Karpas-422 (cell line): ENCODE measurements at regions not wholly inside any gene's neighbourhood (a gene's known extent, or its start where the extent isn't known, plus 50 kb on each side); places are given as distances from the start of the nearest gene placed in this dataset.
"Not testable (repeated sequence)": the region's sequence is repeated elsewhere in the genome, so short reads cannot be mapped to it uniquely, and the experiment has no call there.

Experiments used
- DNase-seq: peaks from one replicate; pipeline ENCODE4 v3.0.0-alpha.2; 2015
- H2AFZ ChIP-seq: fragments of 200-600 bp; sonication (generic); 2 replicates; pipeline ENCODE4 v1.6.1; 2014; ENCODE audit warnings: antibody characterized with exemption, low read length, mixed read lengths
- H3K27ac ChIP-seq: fragments of 200-600 bp; sonication (generic); 2 replicates; pipeline ENCODE4 v1.5.1; 2014; ENCODE audit warnings: mild to moderate bottlenecking, low read length, moderate library complexity
- H3K27me3 ChIP-seq: fragments of 200-600 bp; sonication (generic); 2 replicates; pipeline ENCODE4 v1.6.1; 2014; ENCODE audit warnings: low read length, mixed read lengths
- H3K36me3 ChIP-seq: fragments of 200-600 bp; sonication (generic); 2 replicates; pipeline ENCODE4 v1.6.1; 2014; ENCODE audit warnings: low read length, mixed read lengths; ENCODE audit not compliant: insufficient read depth
- H3K4me1 ChIP-seq: fragments of 200-600 bp; sonication (generic); 2 replicates; pipeline ENCODE4 v1.6.1; 2014; ENCODE audit warnings: mild to moderate bottlenecking, low read length, mixed read lengths
- H3K4me2 ChIP-seq: fragments of 200-600 bp; sonication (generic); 2 replicates; pipeline ENCODE4 v1.6.1; 2014; ENCODE audit warnings: low read length, low read depth, mild to moderate bottlenecking; ENCODE audit not compliant: poor library complexity, severe bottlenecking
- H3K4me3 ChIP-seq: fragments of 200-600 bp; sonication (generic); 2 replicates; pipeline ENCODE4 v1.5.1; 2014; ENCODE audit warnings: mild to moderate bottlenecking, antibody characterized with exemption, low read length, mixed read lengths
- H3K79me2 ChIP-seq: fragments of 200-600 bp; sonication (generic); 2 replicates; pipeline ENCODE4 v1.6.1; 2014; ENCODE audit warnings: mild to moderate bottlenecking, low read length, mixed read lengths
- H3K9ac ChIP-seq: fragments of 200-600 bp; sonication (generic); 2 replicates; pipeline ENCODE4 v1.6.0; 2014; ENCODE audit warnings: low read length
- H3K9me2 ChIP-seq: fragments of 200-600 bp; sonication (generic), shearing (Covaris generic); replicated peaks from 2 replicates; pipeline ENCODE4 v1.6.0; 2014; ENCODE audit warnings: mild to moderate bottlenecking, low read length, moderate library complexity; ENCODE audit not compliant: insufficient read depth
- H3K9me3 ChIP-seq: fragments of 300-700, 200-600 bp; sonication (generic); 2 replicates; pipeline ENCODE4 v1.6.1; 2014; ENCODE audit warnings: low read length, mixed read lengths
- H4K20me1 ChIP-seq: fragments of 200-600 bp; sonication (generic); 2 replicates; pipeline ENCODE4 v1.6.1; 2014; ENCODE audit warnings: mild to moderate bottlenecking, antibody characterized with exemption, low read length, low read depth; ENCODE audit not compliant: insufficient read depth

DNA sequence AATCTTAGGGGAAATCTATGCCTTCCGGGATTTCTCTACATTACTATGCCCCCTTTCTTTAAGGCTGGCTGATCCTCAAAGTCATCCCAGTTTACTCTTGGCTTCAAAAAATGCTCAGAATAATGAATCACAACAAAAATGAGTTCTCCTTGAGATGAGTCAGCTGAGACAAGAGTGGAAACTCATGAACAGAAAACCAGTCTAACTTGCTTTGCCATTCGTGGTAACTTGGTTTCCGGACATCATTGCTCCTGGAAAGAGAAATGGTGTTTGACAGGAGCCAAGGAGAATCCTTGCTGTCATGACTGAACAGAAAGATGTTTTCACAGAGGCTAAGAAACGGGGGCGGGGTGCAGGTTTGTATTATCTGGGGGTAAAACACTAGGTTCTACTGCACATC is 435.6 kb upstream of the DYNLRB2 start:
- no peaks in the 10 kb centered on the region for H3K36me3 ChIP-seq
- H3K9ac ChIP-seq: no peak overlapping the region
- no peaks in the 10 kb centered on the region for H3K27me3 ChIP-seq
- no peaks in the 10 kb centered on the region for H4K20me1 ChIP-seq
- DNase-seq: no peak
- no peaks in the 10 kb centered on the region for H3K79me2 ChIP-seq
- H3K27ac ChIP-seq: no peak overlapping the region
- H3K4me1 ChIP-seq: no peaks in the 10 kb centered on the region
- no peak overlapping the region for H3K4me2 ChIP-seq
- no peak overlapping the region for H2AFZ ChIP-seq
- H3K9me3 ChIP-seq: no peaks in the 10 kb centered on the region
- no peaks in the 10 kb centered on the region for H3K9me2 ChIP-seq
- no peak overlapping the region for H3K4me3 ChIP-seq

DNA sequence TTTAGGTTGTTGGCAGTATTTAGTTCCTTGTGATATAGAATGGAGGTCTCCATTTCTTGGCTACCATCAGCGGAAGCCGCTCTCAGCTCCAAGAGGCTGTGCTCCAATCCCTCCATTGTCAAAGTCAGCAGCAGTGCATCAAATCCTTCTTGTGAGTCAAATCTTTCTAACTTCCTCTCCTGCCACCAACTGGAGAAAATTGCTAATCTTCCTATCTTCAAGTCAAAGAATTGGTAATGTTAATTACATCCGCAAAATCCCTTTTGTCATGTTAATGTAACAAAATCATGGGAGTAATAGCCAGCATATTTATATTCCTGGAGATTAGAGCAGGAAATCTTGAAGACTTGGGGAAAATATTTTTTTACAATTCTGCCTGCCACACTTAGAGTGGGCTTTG is 436.4 kb upstream of the DYNLRB2 start:
- no peaks in the 10 kb centered on the region for H3K36me3 ChIP-seq
- no peaks in the 10 kb centered on the region for H4K20me1 ChIP-seq
- no peak overlapping the region for H3K9ac ChIP-seq
- H3K9me3 ChIP-seq: no peaks in the 10 kb centered on the region
- H3K79me2 ChIP-seq: no peaks in the 10 kb centered on the region
- no peak overlapping the region for H3K27ac ChIP-seq
- H3K4me2 ChIP-seq: no peak overlapping the region
- no peaks in the 10 kb centered on the region for H3K27me3 ChIP-seq
- H2AFZ ChIP-seq: no peak overlapping the region
- no peaks in the 10 kb centered on the region for H3K9me2 ChIP-seq
- H3K4me1 ChIP-seq: no peaks in the 10 kb centered on the region
- no peak overlapping the region for H3K4me3 ChIP-seq
- DNase-seq: no peak

DNA sequence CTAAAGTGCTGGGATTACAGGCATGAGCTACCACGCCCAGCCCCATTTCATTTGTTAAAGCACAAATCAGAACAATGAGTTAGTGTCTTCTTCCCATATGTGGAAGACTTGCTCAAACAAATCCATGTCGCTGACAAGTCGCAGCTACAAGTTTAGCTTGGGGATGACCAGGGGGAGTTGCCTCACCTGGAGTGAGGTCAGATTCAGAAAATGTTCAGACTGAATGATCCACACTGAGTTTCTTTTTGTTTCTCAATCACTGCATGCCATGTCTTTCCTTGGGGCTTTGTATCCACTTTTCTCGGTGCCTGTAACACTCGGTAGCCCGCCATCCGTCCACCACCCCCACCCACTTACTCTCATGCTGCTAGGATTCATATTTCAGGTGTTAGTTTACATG is 437.3 kb upstream of the DYNLRB2 start:
- H3K36me3 ChIP-seq: no peaks in the 10 kb centered on the region
- H3K27me3 ChIP-seq: no peaks in the 10 kb centered on the region
- no peaks in the 10 kb centered on the region for H3K4me1 ChIP-seq
- no peak overlapping the region for H3K4me2 ChIP-seq
- H3K9me3 ChIP-seq: peaks cover 4% of the 10 kb centered on the region; the same call in 1 of the 2 replicates
- no peak overlapping the region for H3K4me3 ChIP-seq
- H3K79me2 ChIP-seq: no peaks in the 10 kb centered on the region
- H3K27ac ChIP-seq: no peak overlapping the region
- no peaks in the 10 kb centered on the region for H4K20me1 ChIP-seq
- DNase-seq: no peak
- no peak overlapping the region for H2AFZ ChIP-seq
- H3K9me2 ChIP-seq: no peaks in the 10 kb centered on the region
- no peak overlapping the region for H3K9ac ChIP-seq

DNA sequence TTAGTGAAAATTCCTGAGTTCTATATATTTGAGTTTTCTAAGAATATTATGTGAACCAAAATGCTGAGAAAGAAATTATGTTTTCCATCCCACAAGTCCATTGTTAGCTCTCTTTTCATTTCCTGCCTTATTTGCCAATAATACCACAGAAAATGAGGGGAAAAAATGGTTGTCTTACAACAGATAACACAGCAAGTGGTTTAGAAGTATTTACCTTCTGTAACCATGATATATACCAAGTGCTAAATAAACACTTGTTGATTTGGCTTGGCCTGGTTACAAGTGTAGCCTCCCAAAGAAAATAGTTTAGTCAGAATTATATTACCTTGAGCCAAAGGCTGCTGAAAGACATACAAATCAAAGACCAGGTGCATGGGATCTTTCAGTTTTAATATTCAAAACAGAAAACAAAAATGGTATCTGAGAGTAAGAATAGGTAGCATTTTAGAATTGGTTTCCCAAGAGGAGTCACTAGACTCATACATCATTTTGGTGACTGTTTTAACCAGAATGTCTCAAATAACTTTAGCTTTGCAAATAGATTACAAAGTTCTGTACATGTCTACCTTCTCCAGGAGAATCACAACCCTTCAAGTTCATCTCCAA is 439.8 kb upstream of the DYNLRB2 start:
- Histone ChIP-seq H3K4me2 (no peak overlapping the region), H3K27me3 (no peaks in the 10 kb centered on the region), H3K4me3 (no peak overlapping the region), H3K27ac (no peak overlapping the region), H4K20me1 (no peaks in the 10 kb centered on the region), H3K9ac (no peak overlapping the region), H3K4me1 (no peaks in the 10 kb centered on the region), H3K36me3 (no peaks in the 10 kb centered on the region), H3K9me2 (no peaks in the 10 kb centered on the region), H2AFZ (no peak overlapping the region), H3K9me3 (peaks cover 4% of the 10 kb centered on the region; the same call in 1 of the 2 replicates), H3K79me2 (no peaks in the 10 kb centered on the region)
- no peak for DNase-seq

DNA sequence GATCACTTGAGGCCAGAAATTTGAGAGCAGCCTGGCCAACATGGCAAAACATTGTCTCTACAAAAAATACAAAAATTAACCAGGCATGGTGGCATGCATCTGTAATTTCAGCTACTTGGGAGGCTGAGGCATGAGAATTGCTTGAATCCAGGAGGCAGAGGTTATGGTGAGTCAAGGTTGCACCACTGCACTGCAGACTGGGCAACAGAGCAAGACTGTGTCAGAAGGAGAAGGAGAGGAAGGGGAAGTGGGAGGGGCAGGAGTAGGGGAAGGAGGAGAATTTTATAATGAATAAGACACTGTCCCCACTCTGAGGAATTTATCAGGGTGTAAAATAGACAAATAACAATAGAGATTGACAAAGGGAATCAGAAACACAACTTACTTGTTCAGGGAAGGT is 440.6 kb upstream of the DYNLRB2 start:
- H3K4me3 ChIP-seq: no peak overlapping the region
- no peak overlapping the region for H3K4me2 ChIP-seq
- H3K9ac ChIP-seq: no peak overlapping the region
- no peaks in the 10 kb centered on the region for H3K27me3 ChIP-seq
- peaks cover 4% of the 10 kb centered on the region; the same call in 1 of the 2 replicates for H3K9me3 ChIP-seq
- no peaks in the 10 kb centered on the region for H3K4me1 ChIP-seq
- no peak overlapping the region for H3K27ac ChIP-seq
- no peaks in the 10 kb centered on the region for H3K9me2 ChIP-seq
- no peaks in the 10 kb centered on the region for H3K79me2 ChIP-seq
- H3K36me3 ChIP-seq: no peaks in the 10 kb centered on the region
- no peaks in the 10 kb centered on the region for H4K20me1 ChIP-seq
- H2AFZ ChIP-seq: no peak overlapping the region
- DNase-seq: no peak

DNA sequence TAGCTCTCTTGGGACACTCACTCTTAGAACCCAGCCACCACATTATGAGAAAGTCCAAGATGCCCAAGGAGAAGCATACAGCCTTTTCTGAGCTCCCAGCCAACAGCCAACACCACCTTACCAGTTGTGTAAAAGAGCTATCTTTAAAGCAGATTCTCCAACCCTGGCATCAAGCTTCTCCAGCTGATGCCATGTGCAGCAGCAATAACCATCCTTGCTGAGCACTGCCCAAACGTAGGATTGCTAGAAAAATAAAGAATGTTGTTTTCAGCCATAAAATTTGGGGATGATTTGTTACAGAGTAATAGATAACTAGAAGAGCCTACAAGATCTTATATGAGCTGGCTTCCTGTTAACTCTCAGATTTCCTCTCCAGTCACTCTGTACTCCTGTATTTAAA is 443.7 kb upstream of the DYNLRB2 start:
- H3K9me3 ChIP-seq: peaks cover 4% of the 10 kb centered on the region; the same call in 1 of the 2 replicates
- no peaks in the 10 kb centered on the region for H3K4me1 ChIP-seq
- no peaks in the 10 kb centered on the region for H3K9me2 ChIP-seq
- no peaks in the 10 kb centered on the region for H3K36me3 ChIP-seq
- no peak for DNase-seq
- no peaks in the 10 kb centered on the region for H3K27me3 ChIP-seq
- no peak overlapping the region for H2AFZ ChIP-seq
- no peaks in the 10 kb centered on the region for H3K79me2 ChIP-seq
- no peak overlapping the region for H3K4me3 ChIP-seq
- H3K9ac ChIP-seq: no peak overlapping the region
- H4K20me1 ChIP-seq: no peaks in the 10 kb centered on the region
- no peak overlapping the region for H3K4me2 ChIP-seq
- no peak overlapping the region for H3K27ac ChIP-seq

DNA sequence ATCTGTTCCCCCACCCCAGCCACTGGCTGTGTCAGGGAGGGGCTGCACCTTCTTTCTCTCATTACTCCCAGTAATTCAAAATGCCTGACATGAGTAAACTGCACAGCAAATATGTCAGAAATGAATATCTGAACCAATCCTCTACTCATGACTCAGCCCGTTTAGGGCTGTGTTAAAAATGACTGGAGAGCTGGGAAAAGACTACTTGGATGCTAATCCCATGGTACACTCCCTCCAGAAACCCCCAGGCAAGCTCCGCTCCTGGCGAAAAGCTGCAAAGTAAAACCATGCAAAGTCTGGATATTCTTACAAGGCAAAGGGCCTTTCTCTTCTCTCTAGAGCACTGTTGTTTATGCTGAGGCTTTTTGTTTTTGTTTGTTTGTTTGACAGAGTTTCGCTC is 448.1 kb upstream of the DYNLRB2 start:
- no peaks in the 10 kb centered on the region for H3K9me2 ChIP-seq
- H3K27ac ChIP-seq: no peak overlapping the region
- H2AFZ ChIP-seq: no peak overlapping the region
- no peaks in the 10 kb centered on the region for H3K27me3 ChIP-seq
- H4K20me1 ChIP-seq: no peaks in the 10 kb centered on the region
- no peak for DNase-seq
- H3K79me2 ChIP-seq: no peaks in the 10 kb centered on the region
- H3K9ac ChIP-seq: no peak overlapping the region
- no peak overlapping the region for H3K4me3 ChIP-seq
- H3K4me2 ChIP-seq: no peak overlapping the region
- no peaks in the 10 kb centered on the region for H3K9me3 ChIP-seq
- H3K4me1 ChIP-seq: no peaks in the 10 kb centered on the region
- H3K36me3 ChIP-seq: no peaks in the 10 kb centered on the region

DNA sequence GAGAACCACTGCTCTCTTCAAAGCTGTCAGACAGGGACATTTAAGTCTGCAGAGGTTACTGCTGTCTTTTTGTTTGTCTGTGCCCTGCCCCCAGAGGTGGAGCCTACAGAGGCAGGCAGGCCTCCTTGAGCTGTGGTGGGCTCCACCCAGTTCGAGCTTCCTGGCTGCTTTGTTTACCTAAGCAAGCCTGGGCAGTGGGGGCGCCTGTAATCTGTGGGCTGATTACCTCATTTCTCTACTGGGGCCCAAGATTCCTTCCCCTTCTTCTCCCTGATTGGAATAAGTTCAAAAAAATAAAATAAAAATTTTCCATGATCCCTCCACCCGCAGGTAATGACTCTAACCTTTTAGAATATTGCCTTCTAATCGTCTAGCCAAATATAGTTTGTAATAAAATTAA is 449.3 kb upstream of the DYNLRB2 start:
- not testable (repeated sequence) for H3K4me3 ChIP-seq, DNase-seq, H2AFZ ChIP-seq, H3K4me2 ChIP-seq, H3K36me3 ChIP-seq, H3K9ac ChIP-seq, H3K9me2 ChIP-seq, H3K27me3 ChIP-seq, H3K79me2 ChIP-seq, H3K27ac ChIP-seq, H3K4me1 ChIP-seq, H3K9me3 ChIP-seq, H4K20me1 ChIP-seq

DNA sequence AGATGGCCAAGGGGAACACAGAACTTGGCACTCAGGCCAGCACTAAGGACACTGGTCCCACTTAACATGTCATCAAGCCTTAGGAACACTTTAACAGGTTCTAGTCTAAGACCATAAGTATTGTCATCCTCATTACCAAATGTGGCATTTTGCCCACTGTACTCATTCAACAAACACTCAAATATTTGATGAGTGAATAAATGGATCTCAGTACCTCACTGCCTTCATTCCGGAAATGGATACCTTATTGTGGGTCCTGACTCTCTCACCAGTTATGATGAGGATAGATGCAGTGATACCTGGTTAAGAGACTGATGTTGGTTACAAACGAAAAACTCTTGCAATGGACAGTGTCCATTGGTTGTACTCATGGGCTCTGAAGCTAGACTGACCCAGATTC is 455.2 kb upstream of the DYNLRB2 start:
- no peaks in the 10 kb centered on the region for H4K20me1 ChIP-seq
- no peak overlapping the region for H3K9ac ChIP-seq
- H3K9me3 ChIP-seq: no peaks in the 10 kb centered on the region
- no peak overlapping the region for H3K27ac ChIP-seq
- no peak overlapping the region for H3K4me2 ChIP-seq
- no peaks in the 10 kb centered on the region for H3K79me2 ChIP-seq
- no peak for DNase-seq
- H3K4me3 ChIP-seq: no peak overlapping the region
- H3K4me1 ChIP-seq: no peaks in the 10 kb centered on the region
- H3K27me3 ChIP-seq: no peaks in the 10 kb centered on the region
- no peak overlapping the region for H2AFZ ChIP-seq
- no peaks in the 10 kb centered on the region for H3K9me2 ChIP-seq
- H3K36me3 ChIP-seq: no peaks in the 10 kb centered on the region
